A549 (cell line): ENCODE measurements at regions not wholly inside any gene's neighbourhood (a gene's known extent, or its start where the extent isn't known, plus 50 kb on each side); places are given as distances from the start of the nearest gene placed in this dataset.

Source experiments
- ELK1 ChIP-seq: fragments of 150-350 bp; IDR thresholded peaks from 2 replicates; pipeline ENCODE4 v1.6.1; 2014; ENCODE audit warnings: low read depth, mild to moderate bottlenecking, low read length
- EP300 ChIP-seq, 2 experiments: fragments of >200 bp; sonication (Bioruptor Twin); formaldehyde crosslinking; IDR thresholded peaks; 2 replicates in 1 of 2; 3 replicates in 1 of 2; pipeline ENCODE4 v1.6.1; 2016 to 2017
- HDAC2 ChIP-seq: fragments of 200-600 bp; sonication (generic); IDR thresholded peaks from 2 replicates; pipeline ENCODE4 v1.6.1; 2016
- HMGXB4 ChIP-seq: fragments of 250-450 bp; sonication (Bioruptor Pico); IDR thresholded peaks from 2 replicates; pipeline ENCODE4 v1.5.0; 2021; ENCODE audit warnings: mild to moderate bottlenecking, moderate library complexity, borderline replicate concordance
- KDM1A ChIP-seq: fragments of 200-600 bp; sonication (generic); IDR thresholded peaks from 2 replicates; pipeline ENCODE4 v1.6.1; 2016; ENCODE audit warnings: low read depth, mild to moderate bottlenecking
- NPAS2 ChIP-seq: fragments of 250-450 bp; sonication (Bioruptor Pico); IDR thresholded peaks from 2 replicates; pipeline ENCODE4 v1.8.0; 2022; ENCODE audit warnings: mild to moderate bottlenecking, moderate library complexity, borderline replicate concordance
- POLR2A ChIP-seq: IDR thresholded peaks from 2 replicates; pipeline ENCODE4 v1.6.1; 2012; ENCODE audit warnings: mild to moderate bottlenecking, low read length
- REST ChIP-seq: fragments of 200-600 bp; sonication (generic); IDR thresholded peaks from 2 replicates; pipeline ENCODE4 v1.6.1; 2016; ENCODE audit warnings: antibody characterized with exemption, mild to moderate bottlenecking, moderate library complexity
- SMC3 ChIP-seq: fragments of >200 bp; sonication (Bioruptor Twin); formaldehyde crosslinking; IDR thresholded peaks from 3 replicates; pipeline ENCODE4 v1.6.1; 2018; ENCODE audit warnings: inconsistent platforms
- TF ChIP-seq, protein P1 (sequence below): fragments of >200 bp; sonication (Bioruptor Twin); formaldehyde crosslinking; IDR thresholded peaks from 3 replicates; pipeline ENCODE4 v1.5.1; 2016

GRCh38 chr3:124478830-124479229 lies 251.4 kb upstream of the UMPS start:
- TF ChIP-seq, protein P1, sequence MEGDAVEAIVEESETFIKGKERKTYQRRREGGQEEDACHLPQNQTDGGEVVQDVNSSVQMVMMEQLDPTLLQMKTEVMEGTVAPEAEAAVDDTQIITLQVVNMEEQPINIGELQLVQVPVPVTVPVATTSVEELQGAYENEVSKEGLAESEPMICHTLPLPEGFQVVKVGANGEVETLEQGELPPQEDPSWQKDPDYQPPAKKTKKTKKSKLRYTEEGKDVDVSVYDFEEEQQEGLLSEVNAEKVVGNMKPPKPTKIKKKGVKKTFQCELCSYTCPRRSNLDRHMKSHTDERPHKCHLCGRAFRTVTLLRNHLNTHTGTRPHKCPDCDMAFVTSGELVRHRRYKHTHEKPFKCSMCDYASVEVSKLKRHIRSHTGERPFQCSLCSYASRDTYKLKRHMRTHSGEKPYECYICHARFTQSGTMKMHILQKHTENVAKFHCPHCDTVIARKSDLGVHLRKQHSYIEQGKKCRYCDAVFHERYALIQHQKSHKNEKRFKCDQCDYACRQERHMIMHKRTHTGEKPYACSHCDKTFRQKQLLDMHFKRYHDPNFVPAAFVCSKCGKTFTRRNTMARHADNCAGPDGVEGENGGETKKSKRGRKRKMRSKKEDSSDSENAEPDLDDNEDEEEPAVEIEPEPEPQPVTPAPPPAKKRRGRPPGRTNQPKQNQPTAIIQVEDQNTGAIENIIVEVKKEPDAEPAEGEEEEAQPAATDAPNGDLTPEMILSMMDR: no peak
- TF ChIP-seq REST (no peak), KDM1A (no peak), POLR2A (no peak), HMGXB4 (CRISPR knock-in tag) (no peak), HDAC2 (no peak), EP300 (IDR thresholded peaks at IDR 0.05) (no peak), NPAS2 (CRISPR knock-in tag) (no peak), ELK1 (no peak), SMC3 (no peak)
